ENCODE measurements at regions not wholly inside any gene's neighbourhood (a gene's known extent, or its start where the extent isn't known, plus 50 kb on each side); places are given as distances from the start of the nearest gene placed in this dataset.

DNA sequence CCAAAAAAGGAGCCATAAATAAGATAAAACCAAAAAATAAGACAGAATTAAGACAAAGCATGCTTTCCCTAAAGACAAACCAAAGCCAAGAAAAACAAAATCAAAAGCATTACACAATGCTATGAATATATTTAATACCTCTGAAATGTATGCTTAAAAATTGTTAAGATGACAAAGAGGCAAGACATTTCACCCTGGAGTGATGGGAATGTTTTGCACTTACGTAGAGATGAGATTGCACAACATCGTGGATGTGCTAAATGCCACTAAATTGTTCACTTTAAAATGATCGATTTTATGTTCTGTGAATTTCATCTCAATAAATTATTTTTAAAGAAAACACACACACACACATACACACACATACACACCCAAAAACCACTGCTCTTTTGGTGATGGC, 386.6 kb upstream of the KLHL29 start:
- Histone ChIP-seq H3K4me1 (peaks cover 13% of the 10 kb centered on the region), H3K36me3 (ENCODE audit: low read depth, missing control alignments) (no peaks in the 10 kb centered on the region), H3K4me3 (no peak overlapping the region), H3K27me3 (no peaks in the 10 kb centered on the region), H3K27ac (no peak overlapping the region), H3K9me3 (no peaks in the 10 kb centered on the region)
- WGBS, 2 donors: 87 to 93% methylated on average over 3 of the region's 3 CpGs
- intact Hi-C loops (cut with DNase I; ENCODE audit: low total_unique reads): no loop called here
- TF ChIP-seq POLR2A (IDR thresholded peaks at IDR 0.05): no peak
- TF ChIP-seq, protein P1, sequence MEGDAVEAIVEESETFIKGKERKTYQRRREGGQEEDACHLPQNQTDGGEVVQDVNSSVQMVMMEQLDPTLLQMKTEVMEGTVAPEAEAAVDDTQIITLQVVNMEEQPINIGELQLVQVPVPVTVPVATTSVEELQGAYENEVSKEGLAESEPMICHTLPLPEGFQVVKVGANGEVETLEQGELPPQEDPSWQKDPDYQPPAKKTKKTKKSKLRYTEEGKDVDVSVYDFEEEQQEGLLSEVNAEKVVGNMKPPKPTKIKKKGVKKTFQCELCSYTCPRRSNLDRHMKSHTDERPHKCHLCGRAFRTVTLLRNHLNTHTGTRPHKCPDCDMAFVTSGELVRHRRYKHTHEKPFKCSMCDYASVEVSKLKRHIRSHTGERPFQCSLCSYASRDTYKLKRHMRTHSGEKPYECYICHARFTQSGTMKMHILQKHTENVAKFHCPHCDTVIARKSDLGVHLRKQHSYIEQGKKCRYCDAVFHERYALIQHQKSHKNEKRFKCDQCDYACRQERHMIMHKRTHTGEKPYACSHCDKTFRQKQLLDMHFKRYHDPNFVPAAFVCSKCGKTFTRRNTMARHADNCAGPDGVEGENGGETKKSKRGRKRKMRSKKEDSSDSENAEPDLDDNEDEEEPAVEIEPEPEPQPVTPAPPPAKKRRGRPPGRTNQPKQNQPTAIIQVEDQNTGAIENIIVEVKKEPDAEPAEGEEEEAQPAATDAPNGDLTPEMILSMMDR (IDR thresholded peaks at IDR 0.05): no peak
- no peak for DNase-seq

DNA sequence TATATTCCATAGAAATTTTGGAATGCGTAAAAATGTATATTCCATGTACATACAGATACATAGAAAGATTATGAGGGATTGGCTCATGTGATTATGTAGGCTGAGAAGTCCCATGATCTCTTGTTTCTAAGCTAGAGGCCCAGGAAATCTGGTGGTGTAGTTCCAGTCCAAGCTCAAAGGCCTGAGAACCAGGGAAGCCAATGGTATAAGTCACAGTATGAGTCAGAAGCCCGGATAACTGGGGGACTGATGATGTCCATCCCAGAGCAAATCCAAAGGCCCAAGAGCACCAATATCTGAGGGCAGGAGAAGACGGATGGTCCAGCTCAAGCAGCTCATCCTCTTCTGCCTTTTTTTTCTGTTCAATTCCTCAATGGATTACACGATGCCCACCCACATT, 385.0 kb upstream of the KLHL29 start:
- no peaks in the 10 kb centered on the region for H3K27me3 ChIP-seq
- no peaks in the 10 kb centered on the region for H3K36me3 ChIP-seq (ENCODE audit: low read depth, missing control alignments)
- H3K4me3 ChIP-seq: no peak overlapping the region
- no peak for DNase-seq
- no peak for TF ChIP-seq POLR2A (IDR thresholded peaks at IDR 0.05)
- TF ChIP-seq, protein P1 (IDR thresholded peaks at IDR 0.05): no peak
- peaks cover 13% of the 10 kb centered on the region for H3K4me1 ChIP-seq
- H3K9me3 ChIP-seq: no peaks in the 10 kb centered on the region
- H3K27ac ChIP-seq: no peak overlapping the region
- intact Hi-C loops (cut with DNase I; ENCODE audit: low total_unique reads): no loop called here
- WGBS, 2 donors: 79 to 85% methylated on average over 4 of the region's 4 CpGs

DNA sequence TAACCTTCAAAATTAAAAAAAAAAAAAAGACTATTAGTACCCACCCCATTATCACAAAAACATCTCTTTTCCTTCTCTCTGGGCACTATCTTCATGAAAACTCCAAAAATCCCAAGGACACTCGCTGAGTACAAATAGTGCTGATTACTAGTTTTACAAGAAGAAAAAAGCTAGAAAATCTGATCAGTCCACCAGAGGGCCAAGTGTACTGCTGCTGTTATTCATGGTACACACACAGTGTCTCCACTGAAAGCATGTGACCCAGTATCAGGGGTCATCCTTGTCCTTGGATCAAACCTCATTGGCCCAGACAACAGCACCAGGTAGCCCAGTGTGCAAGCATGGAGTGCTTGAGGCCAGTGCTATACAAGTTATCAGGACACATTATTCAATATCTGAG, 382.7 kb upstream of the KLHL29 start:
- H3K36me3 ChIP-seq (ENCODE audit: low read depth, missing control alignments): no peaks in the 10 kb centered on the region
- no peak overlapping the region for H3K4me3 ChIP-seq
- H3K9me3 ChIP-seq: no peaks in the 10 kb centered on the region
- H3K4me1 ChIP-seq: peaks cover 8% of the 10 kb centered on the region
- no peaks in the 10 kb centered on the region for H3K27me3 ChIP-seq
- no peak for DNase-seq
- 68 to 69% methylated on average over 1 of the region's 1 CpG for whole genome bisulfite sequencing, 2 donors
- H3K27ac ChIP-seq: no peak overlapping the region
- intact Hi-C loops (cut with DNase I; ENCODE audit: low total_unique reads): no loop called here
- TF ChIP-seq, protein P1 (IDR thresholded peaks at IDR 0.05): no peak
- TF ChIP-seq POLR2A (IDR thresholded peaks at IDR 0.05): no peak

DNA sequence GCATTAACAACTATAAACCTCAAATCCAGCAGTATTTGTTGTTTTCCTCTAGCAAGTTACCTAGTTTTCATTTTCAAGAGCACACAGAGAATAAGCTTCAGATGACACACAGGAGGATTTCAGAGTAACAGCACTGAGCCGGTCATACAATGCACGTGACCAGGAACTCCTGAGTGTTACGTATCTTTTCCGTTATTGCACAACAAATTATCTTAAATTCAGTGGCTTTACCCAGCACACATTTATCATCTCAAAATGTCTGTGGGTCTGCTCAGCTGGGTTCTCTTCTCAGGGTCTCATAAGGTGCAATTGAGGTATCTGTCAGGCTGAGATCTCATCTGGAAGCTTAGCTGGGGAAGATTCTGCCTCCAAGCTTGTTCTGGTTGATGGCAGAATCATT, 379.5 kb upstream of the KLHL29 start:
- no peak for DNase-seq
- 92 to 97% methylated on average over 4 of the region's 4 CpGs for WGBS, 2 donors
- intact Hi-C loops (cut with DNase I; ENCODE audit: low total_unique reads): no loop called here
- Histone ChIP-seq H3K4me1 (peaks cover 14% of the 10 kb centered on the region), H3K27ac (no peak overlapping the region), H3K27me3 (no peaks in the 10 kb centered on the region), H3K9me3 (no peaks in the 10 kb centered on the region), H3K36me3 (ENCODE audit: low read depth, missing control alignments) (no peaks in the 10 kb centered on the region), H3K4me3 (no peak overlapping the region)
- TF ChIP-seq, protein P1 (IDR thresholded peaks at IDR 0.05): no peak

DNA sequence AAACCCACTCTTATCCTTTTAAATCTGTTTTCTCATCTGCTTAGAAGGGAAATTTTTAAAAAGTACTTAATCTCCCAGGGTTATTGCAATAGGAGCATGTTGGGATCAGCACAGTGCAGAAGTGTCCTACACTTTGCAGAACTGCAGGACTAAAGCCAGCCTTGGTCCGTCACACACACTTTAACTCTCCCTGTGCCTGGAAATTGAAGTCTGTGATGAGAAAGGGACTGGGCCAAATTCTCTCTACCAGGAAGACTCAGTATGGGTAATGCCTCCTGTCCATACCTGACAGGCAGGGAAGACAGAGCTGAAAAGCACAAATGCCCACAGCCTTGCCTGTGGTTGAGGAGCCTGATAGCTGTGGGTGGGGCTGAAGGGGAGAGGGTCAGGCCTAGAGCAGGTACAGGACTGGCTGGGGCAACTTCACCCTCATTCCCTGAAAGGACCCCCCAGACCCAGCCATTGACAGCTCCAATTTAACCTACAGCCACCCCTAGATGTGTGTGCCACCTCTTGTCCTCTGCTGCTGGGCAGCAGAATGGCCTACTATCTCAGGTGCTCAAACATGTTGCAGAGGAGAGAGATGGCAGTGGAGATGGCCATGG, 377.2 kb upstream of the KLHL29 start:
- WGBS, 2 donors: 70 to 73% methylated on average over 1 of the region's 1 CpG
- TF ChIP-seq, protein P1 (IDR thresholded peaks at IDR 0.05): no peak
- TF ChIP-seq POLR2A (IDR thresholded peaks at IDR 0.05): no peak
- no peak overlapping the region for H3K27ac ChIP-seq
- H3K4me3 ChIP-seq: no peak overlapping the region
- no peaks in the 10 kb centered on the region for H3K27me3 ChIP-seq
- intact Hi-C loops (cut with DNase I; ENCODE audit: low total_unique reads): no loop called here
- peaks cover 8% of the 10 kb centered on the region for H3K4me1 ChIP-seq
- H3K36me3 ChIP-seq (ENCODE audit: low read depth, missing control alignments): no peaks in the 10 kb centered on the region
- H3K9me3 ChIP-seq: no peaks in the 10 kb centered on the region
- DNase-seq: no peak

Measured in testis (tissue), 2 donors.